HG02973 (cell line): ENCODE measurements at regions not wholly inside any gene's neighbourhood (a gene's known extent, or its start where the extent isn't known, plus 50 kb on each side); places are given as distances from the start of the nearest gene placed in this dataset.
A peak's percentile ranks its signal among the peaks of the same experiment; 100 is the strongest.
"Not testable (repeated sequence)": the region's sequence is repeated elsewhere in the genome, so short reads cannot be mapped to it uniquely, and the experiment has no call there.

Source experiments
- ATAC-seq: cut with Tn5 transposase; IDR thresholded peaks from one replicate; pipeline ENCODE4 v1.9.1; 2021; ENCODE audit warnings: moderate library complexity; ENCODE audit not compliant: unreplicated experiment

DNA sequence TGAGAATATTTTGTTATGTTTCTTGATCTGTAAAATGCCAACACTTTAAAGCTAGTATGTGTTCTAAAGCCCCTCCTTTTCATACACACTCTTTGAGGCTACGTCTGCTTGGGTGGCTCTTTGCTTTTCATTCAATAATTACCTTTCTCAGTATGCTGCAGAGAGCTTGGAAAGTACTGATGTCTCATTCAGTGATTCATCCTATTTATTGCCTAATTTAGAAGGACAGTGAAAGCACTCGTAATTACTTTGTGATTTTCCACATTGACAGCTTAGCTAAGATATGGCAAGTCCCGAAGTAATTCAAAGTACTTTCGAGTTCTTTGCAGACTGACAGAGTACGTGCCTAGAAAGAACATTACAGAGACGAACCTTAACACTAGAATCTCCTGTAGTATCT lies 57.2 kb downstream of the BMP15 start:
- no peak for ATAC-seq

DNA sequence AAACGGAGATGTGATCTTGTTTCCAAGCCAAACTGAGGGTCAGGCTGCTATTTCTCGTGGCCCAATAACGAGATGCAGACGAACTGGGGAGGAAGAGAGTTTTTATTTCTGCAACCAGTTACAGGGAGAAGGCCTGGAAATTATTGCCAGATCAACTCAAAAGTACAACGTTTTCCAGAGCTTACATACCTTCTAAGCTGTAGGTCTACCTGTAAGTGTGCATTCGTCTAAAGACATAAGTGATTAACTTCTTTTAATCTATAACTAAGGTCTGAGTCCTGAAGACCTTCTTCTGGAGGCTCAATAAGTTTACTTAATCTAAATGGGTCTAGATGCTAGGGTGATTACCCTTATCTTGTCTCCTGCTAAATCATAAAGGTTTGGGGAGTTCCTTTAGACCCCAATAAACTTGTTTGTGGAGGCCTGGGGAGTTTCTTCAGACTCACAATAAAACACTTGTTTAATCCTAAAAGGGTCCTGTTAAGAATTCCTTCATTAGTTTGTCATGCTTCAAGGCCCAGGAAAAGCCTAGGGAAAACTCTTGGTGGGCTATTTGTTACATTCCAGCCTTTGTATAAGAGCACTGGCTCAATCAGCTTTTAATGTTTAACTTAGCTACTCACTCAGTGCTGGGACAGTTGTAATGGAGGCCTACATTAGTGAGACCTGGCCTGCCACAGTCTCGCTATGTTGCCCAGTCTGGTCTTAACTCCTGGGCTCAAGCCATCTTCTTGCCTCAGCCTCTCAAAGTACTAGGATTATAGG lies 58.5 kb downstream of the BMP15 start:
- not testable (repeated sequence) for ATAC-seq

DNA sequence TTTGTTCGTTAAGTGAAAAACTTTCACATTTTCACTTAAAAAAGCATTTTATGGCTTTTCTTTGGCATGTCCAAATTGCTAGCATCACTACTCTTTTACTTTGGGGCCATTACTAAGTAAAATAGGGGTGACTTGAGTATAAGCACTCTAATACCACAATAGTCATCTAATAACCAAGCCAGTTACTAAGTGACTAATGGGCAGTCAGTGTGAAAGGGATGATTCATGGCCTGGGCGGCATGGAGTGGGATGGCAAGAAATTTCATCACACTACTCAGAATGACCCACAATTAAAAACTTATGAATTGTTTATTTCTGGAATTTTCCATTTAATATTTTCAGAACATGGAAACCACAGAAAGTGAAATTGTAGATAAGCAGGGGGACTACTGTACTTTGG lies 60.9 kb downstream of the BMP15 start:
- peak; percentile 88 for ATAC-seq

DNA sequence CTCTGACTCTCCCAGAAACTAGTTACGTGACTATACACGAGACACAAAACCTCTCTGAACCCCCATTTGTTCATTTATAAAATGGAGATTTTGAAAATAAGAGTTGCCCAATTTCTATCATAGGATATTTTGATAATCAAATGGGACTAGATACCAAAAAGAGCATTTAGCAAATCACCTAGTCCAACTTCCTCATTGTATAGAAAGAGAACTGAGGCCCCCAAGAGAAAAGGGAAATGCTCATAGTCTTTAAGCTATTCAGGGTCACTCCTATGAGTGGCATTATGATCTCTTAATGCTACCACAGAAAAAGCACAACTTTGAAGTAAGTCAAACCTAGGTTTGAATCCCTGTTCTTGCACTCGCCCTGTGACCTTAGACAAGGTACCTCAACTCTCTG lies 62.7 kb downstream of the BMP15 start:
- no peak for ATAC-seq

DNA sequence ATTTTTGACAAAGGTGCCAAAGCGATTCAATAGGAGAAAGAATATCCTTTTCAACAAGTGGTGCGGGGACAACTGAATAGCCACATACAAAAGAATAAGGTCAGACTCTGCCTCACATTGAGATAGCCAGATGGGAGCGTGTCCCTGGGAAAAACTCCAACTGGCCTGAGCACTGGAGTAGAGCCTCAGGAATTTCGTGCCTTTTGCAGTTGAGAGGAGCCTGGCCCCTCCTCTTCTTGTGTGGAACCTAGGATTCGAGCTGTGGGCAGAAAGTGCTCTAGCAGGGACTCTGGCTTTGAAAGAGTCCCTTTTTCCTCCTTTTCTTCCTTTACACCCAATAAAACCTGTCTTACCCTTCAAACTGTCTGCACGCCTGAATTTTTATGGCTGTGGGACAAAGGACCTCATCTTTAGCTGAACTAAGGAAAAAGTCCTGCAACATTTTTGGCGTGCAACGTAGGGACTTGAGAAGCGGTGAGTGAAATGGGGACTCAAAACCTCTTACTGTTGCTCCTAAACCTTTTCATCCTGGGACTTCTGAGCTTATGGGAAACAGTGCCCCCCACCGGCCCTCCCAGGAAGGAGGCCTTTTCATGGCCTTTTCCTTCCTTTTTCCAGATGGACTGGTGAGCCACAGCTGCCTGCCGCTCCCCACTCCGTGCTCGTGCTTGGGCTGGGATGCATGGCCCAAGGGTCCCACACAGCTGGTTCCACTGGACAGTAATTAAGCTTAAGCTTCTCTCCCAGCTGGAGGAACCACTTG lies 68.6 kb downstream of the BMP15 start:
- ATAC-seq, result no peak

DNA sequence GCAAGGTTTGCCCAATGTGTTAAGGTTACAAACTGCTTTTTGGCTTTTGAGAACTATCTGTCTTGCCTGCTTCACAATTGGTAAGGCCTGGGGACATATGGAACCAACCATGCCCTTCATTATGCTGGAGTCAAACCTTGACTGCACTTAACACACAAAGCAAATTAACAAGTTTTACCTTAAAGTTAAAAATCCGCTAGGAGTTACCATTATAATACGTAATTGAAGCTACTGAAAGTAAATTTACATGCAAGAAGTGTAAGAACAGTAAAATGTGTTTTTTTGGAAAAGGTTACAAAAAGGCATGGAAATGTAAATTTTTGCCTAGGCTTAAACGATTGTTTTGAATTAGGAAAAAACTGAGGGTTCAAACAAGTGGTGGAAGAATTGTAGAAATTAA lies 69.7 kb downstream of the BMP15 start:
- ATAC-seq, result no peak

DNA sequence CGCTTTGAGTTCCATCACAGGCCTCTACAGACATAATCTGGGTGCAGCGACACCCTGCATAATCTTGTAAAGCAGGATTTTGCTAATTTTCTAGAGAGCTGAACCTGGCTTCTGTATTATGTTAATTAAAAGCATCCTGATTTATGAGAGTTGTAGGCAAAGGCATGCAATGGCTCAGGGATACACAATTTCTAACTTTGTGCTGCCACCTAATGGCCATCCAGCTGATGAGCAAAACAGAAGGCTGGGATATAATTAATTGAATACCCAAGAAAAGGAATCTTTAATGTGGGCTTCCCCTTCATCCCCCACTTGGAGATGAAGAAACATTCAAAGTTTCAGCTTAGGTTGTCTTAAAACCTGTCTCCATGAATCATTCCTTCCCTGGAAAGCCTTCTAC lies 78.1 kb downstream of the BMP15 start:
- no peak for ATAC-seq

DNA sequence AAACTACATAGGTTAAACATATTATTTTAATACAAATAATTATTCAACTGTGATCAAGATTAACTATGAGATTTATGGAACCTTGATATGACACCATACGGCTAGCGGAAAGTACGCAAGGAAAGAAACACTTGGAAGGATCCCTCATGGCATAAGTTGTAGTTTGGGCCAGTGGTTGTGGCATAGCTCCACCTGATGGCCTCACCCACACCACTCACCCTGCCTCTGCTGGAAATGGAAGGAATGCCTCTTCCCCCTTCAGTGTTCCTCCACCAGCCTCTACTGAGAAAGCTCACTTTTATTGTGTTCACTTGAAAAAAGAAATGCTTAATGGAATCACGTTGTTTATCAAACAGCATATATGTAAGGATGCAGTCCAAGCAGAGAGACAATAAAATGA lies 86.4 kb downstream of the BMP15 start:
- ATAC-seq, result no peak

DNA sequence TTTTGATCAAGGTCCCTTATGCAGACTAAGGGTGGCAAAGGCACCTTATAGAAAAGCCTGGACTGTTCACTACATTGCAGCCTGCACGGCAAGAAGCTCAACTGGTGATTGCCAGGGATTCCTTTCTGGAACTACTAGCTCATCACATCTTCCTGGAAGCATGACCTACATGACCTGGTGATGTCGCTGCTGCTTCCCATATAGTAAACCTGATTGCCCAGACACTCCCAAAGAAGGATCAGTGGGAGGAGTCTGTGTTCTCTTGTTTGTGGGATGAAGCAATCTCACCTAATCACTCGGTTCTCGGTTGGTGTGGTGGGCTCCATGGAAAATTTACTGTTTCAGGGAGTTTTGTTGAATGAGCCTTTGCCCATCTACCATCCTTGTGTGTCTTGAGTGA lies 89.8 kb downstream of the BMP15 start:
- not testable (repeated sequence) for ATAC-seq

DNA sequence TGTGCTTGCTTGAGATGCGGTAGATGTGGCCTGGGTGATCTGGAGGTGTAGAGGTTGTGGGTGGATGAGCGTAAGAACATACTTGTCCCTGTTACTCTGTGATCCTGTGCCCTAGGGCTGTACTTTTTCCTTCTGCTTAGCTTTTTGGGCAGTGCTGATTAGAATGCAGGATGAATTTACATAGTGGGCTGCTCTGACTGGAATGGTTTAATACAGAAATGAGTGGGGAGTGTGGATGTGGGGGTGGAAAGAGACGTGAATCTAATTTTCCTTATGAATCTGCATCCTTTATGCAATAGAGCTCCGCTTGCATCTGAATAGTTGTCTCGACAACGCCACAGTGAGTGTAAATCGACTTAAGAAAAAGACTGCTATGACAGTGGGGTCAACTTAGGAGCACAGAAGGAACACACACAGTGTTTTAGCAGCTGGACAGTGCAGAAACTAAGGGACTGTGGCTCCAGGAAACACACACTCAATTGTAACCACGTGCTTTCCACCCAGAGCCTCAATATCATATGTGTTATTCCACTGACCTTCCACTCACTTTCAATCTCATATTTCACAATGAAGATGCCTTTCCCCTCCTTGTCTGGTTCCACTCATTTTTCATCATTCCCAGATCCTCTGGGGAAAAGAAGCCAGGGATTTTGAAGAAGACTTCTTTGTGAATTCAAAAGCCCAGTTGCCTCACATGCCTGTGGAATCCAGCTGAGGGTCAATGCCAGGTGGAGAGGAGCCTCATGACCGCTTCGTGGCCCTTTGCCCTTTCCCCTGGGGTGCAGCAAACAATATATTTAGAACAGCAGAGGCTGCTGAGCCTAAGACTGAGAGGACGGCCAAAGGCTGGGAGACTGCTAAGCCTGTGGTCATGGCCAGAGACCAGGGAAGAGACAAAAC lies 91.4 kb downstream of the BMP15 start:
- ATAC-seq, result not testable (repeated sequence)

DNA sequence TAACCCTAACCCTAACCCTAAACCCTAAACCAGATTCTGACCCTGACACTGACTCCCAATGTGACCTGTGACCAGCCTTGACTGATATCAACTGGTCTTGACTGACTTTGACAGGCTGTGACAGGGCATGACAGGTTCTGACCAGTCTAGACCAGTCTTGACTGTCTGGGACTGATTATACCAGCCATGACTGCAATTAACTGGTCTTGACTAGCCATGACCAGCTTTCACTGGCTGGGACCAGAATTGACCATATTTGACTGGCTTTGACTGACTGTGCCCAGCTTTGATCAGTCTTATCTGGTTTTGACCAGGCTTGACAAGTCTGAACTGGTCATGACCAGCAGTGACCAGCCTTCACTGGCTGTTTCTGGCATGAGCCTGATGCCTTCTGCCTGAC lies 95.5 kb downstream of the BMP15 start:
- ATAC-seq, result no peak

DNA sequence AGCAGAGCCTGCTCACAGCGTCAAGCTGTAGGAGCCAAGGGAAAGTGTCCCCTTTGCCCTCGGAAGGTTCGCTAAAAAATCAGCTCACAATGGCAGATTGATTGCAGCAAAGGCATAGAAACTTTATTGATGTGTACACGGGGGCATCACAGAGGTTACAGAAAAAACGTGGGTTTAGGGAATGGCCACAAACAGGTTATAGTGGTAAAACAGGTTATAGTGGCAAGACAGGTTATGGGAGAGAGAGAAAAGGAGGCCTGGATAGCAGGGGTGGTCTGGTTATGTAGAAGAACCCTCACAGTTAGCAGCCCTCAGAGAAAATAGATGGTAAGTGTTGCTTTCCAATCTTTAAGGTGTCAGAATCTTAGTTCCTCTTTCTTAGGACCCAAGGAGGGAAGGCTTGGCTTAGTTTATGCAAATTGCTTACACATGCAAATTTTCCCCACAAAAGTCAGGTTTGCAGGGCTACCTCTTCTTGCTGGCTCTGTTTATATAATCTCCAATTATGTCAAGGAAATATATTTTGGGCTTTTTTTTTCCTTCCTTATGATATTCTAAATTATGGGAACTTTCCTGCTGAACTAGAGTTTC lies 113.7 kb downstream of the BMP15 start:
- ATAC-seq, result peak; percentile 56

DNA sequence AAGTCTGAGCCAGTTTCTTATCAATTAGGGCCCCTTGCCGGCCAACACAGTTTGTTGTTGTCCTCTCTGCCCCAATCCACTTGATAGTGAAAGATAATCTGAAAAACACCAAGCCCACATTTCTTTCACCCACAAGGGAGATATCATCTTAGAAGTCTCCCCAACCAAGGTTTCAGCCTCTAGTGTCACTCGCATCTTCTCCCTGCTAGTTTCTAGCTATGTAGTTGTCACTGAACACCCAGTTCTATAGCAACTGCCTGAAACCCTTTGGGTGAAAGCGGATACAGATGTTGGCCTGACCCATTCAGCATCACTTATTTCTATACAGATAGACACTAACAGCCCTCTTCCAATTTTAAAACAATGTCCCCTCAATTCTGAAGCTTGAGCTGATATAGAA lies 116.3 kb downstream of the BMP15 start:
- no peak for ATAC-seq

DNA sequence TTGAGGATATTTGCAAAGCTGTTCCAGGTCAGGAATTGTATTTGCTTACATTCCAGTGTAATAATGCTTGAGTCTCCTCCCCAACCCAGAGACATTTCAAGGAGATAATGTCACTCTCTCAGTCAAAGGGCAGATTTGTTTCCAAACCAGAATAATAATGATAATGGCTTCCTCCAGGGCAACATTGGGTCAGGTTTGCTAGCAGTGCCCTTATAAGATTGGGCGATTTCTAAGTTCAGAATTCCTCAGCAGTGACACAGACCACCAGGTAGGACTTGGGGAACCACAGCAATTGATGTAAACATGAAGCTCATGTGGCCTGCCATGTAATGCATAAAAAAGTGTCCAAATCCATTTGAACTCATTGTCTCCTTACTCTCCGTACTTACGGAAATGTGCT lies 125.2 kb downstream of the BMP15 start:
- no peak for ATAC-seq

DNA sequence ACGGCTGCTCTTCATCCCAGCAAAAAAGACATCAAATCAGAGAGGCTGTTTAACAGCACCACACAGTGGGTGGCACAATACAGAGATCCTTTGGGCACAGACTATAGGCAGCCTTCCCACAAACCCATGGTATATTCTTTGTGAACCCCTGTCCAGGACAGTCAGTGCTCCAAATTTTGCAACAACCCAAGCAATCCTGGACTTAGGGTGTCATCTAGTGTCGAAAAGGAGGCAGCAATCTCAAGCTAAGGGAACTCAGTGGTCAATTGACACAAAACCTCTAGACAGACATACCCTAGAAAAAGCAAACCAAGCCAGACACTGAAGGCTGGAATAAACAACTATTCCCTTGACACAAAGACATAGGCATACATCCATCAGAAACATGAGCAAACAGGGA lies 137.4 kb downstream of the BMP15 start:
- ATAC-seq, result no peak

DNA sequence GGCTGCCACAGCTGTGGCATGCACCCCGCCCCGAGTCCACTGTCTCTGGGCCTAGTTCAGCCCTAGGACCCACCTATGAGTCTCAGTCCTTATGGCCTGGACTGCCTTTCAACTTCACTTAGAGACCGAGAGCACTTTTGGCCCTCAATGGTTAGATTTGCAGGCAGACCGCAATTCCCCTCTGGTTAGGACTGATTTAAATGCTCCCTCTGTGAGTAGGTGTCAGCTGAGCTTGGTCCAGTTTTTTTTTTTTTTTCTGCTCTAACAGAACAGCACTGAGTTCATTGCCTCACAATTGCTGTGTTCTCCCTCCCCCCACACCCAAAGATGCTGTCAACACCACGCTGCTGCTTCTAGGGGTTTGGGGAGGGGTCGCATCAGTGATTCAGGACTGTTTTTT lies 143.2 kb downstream of the BMP15 start:
- ATAC-seq, result no peak

DNA sequence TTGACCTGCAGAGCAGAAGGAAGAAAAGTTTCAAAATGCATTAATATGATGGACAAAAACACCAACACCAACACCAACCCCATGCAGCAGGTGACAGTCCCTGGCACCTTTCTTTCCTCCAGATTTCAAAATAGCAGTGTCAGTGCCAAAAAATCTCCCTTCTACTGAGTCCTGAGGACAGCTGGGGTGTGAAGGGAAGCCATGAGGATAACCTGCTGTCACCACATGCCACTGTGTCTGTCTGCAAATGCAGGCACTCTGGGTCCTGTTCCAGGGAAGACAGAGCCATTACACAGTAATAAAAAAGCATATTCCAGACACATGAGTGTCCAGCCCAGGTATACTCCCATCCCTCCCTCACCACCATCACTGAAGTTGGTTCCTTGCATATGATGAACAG lies 187.5 kb downstream of the BMP15 start:
- no peak for ATAC-seq

DNA sequence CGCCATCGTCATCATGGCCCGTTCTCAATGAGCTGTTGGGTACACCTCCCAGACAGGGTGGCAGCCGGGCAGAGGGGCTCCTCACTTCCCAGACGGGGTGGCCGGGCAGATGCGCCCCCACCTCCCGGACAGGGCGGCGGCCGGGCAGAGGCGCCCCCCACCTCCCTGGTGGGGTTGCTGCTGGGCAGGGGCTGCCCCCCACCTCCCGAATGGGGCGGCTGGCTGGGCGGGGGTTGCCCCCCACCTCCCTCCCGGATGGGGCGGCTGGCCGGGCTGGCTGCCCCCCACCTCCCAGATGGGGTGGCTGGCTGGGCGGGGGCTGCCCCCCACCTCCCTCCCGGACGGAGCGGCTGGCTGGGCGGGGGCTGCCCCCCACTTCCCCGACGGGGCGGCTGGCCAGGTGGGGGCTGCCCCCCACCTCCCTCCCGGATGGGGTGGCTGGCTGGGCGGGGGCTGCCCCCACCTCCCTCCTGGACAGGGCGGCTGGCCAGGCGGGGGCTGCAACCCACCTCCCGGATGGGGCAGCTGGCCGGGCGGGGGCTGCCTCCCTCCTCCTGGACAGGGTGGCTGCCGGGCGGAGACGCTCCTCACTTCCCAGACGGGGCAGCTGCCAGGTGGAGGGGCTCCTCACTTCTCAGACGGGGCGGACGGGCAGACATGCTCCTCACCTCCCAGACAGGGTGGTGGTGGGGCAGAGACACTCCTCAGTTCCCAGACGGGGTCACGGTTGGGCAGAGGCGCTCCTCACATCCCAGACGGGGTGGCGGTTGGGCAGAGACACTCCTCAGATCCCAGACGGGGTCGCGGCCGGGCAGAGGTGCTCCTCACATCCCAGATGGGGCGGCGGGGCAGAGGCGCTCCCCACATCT lies 208.8 kb downstream of the BMP15 start:
- not testable (repeated sequence) for ATAC-seq

DNA sequence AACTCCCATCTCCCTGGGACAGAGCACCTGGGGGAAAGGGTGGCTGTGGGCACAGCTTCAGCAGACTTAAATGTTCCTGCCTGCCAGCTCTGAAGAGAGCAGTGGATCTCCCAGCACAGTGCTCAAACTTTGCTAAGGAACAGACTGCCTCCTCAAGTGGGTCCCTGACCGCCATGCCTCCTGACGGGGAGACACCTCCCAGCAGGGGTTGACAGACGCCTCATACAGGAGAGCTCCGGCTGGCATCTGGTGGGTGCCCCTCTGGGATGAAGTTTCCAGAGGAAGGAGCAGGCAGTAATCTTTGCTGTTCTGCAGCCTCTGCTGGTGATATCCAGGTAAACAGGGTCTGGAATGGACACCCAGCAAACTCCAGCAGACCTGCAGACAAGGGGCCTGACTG lies 206.9 kb upstream of the NUDT10 start:
- not testable (repeated sequence) for ATAC-seq

DNA sequence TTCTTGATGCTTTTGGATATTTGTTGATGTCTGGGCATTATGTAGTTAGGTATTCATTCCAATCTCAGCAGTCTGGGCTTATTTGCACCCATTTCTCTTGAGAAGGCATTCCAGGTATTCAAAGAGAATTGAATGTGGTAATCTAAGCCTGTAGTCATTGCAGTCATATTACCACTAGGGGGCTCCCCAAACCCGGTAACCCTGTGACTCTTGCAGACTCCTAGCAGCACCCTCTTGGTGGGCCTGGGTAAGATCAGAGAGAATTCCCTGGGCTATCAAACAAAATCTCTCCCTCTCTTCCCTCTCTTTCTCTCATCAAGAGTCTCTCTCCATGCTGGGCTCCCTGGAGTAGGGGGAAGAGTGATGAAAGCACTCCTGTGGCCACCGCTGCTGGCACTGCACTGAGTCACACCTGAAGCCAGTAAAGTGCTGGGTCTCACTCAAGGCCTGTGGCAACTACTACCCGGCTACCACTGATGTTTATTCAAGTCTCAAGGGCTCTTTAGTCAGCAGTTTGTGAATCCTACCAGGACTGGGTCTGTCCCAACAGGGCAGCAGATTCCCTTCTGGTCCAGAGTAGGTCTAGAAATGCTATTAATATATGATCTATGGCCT lies 187.7 kb upstream of the NUDT10 start:
- ATAC-seq, result no peak
